Neural crest cell (in vitro differentiated cells): ENCODE measurements at regions not wholly inside any gene's neighbourhood (a gene's known extent, or its start where the extent isn't known, plus 50 kb on each side); places are given as distances from the start of the nearest gene placed in this dataset.
A peak's percentile ranks its signal among the peaks of the same experiment; 100 is the strongest.

ENCODE experiments used
- DNase-seq: peaks from one replicate; pipeline ENCODE4 v3.0.0; 2021; ENCODE audit warnings: low read depth, mixed read lengths, low spot score
- H3K27ac Mint-ChIP-seq: one replicate; pipeline ENCODE4 v1.8.0; 2021; ENCODE audit warnings: mild to moderate bottlenecking, mixed read lengths; ENCODE audit not compliant: unreplicated experiment
- H3K27me3 Mint-ChIP-seq: 2 replicates; pipeline ENCODE4 v1.8.0; 2021; ENCODE audit warnings: low read depth, mild to moderate bottlenecking, mixed read lengths
- H3K36me3 Mint-ChIP-seq: 2 replicates; pipeline ENCODE4 v1.8.0; 2021; ENCODE audit warnings: low read depth, mild to moderate bottlenecking, mixed read lengths
- H3K4me1 Mint-ChIP-seq: 2 replicates; pipeline ENCODE4 v1.8.0; 2021; ENCODE audit warnings: mixed read lengths
- H3K4me3 Mint-ChIP-seq: one replicate; pipeline ENCODE4 v1.8.0; 2021; ENCODE audit warnings: mild to moderate bottlenecking, mixed read lengths
- H3K9me3 Mint-ChIP-seq: 2 replicates; pipeline ENCODE4 v1.8.0; 2021; ENCODE audit warnings: mixed read lengths
- CTCF ChIP-seq: fragments of 200-600 bp; sonication (generic); conservative IDR thresholded peaks from 2 replicates; pipeline ENCODE4 v1.5.0; 2021; ENCODE audit warnings: antibody characterized with exemption, mild to moderate bottlenecking

DNA sequence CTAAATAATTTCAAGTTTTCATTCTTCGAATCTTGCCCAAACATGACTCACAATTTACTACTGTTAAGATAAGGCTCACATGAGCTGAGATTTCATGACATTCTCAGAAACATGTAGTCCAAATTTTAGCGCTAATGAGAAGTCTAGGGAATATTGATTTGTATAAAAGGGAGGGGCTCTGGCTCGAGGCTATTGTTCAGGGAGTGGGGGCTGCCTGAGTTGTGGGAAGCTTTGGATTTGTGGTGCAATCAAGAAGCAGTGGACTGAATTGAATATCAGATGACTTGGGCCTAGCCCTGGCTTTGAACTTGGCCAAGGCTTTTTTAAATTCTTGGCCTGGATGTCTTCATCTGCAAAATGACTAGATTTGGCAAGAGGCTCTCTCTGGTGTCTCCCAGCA, 674.9 kb upstream of the FANCL start:
- H3K4me3 Mint-ChIP-seq = no peak overlapping the region
- no peaks in the 10 kb centered on the region for H3K36me3 Mint-ChIP-seq
- TF ChIP-seq CTCF = no peak
- peaks cover 44% of the 10 kb centered on the region for H3K4me1 Mint-ChIP-seq
- H3K27ac Mint-ChIP-seq = no peak overlapping the region
- H3K27me3 Mint-ChIP-seq = no peaks in the 10 kb centered on the region
- no peak for DNase-seq
- no peaks in the 10 kb centered on the region for H3K9me3 Mint-ChIP-seq

- H3K4me1 Mint-ChIP-seq = peaks cover 44% of the 10 kb centered on the region
- no peaks in the 10 kb centered on the region for H3K36me3 Mint-ChIP-seq
- no peaks in the 10 kb centered on the region for H3K27me3 Mint-ChIP-seq
- H3K4me3 Mint-ChIP-seq = no peak overlapping the region
- DNase-seq = no peak
- no peaks in the 10 kb centered on the region for H3K9me3 Mint-ChIP-seq
- no peak overlapping the region for H3K27ac Mint-ChIP-seq
- no peak for TF ChIP-seq CTCF
Observed at GRCh38 chr2:58914733-58915505, 673.8 kb upstream of the FANCL start.

DNA sequence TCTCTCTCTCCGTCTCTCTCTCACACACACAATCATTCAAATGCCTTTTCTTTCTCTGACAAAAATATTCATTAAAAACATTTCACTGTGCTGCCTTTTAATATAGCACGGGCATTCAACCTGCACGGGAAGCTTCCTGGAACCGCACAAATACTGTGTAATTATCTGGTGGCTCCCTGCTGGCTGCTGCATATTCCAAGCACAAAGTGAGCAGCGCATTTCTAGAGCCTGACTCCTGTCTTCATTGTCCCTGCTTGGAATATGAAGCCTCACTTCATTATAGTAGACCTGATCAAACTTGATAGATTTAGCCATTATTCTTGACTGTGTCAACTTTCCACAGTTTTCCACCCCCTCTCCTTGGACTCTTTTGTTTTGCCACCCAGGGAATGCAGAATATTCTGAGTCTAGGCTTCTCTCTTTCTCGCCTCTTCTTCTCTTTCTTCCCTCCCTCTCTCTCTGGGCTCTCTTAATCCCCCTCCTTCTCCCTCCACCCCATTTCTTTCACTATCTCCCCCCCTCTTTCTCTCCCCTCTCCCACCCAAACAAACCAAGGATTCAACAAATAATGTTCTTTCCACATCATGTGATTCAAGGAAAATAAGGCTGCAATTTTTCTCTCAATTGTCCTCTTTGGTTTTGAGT, 672.1 kb upstream of the FANCL start:
- DNase-seq = no peak
- no peak for TF ChIP-seq CTCF
- Mint-ChIP-seq H3K4me1 (peaks cover 34% of the 10 kb centered on the region), H3K36me3 (no peaks in the 10 kb centered on the region), H3K4me3 (peak overlapping the region; percentile 7), H3K27me3 (no peaks in the 10 kb centered on the region), H3K9me3 (no peaks in the 10 kb centered on the region), H3K27ac (no peak overlapping the region)

GRCh38 chr2:58911877-58912276, 670.8 kb upstream of the FANCL start:
- H3K27ac Mint-ChIP-seq = no peak overlapping the region
- no peak overlapping the region for H3K4me3 Mint-ChIP-seq
- DNase-seq = no peak
- no peak for TF ChIP-seq CTCF
- H3K4me1 Mint-ChIP-seq = peaks cover 29% of the 10 kb centered on the region
- no peaks in the 10 kb centered on the region for H3K36me3 Mint-ChIP-seq
- H3K27me3 Mint-ChIP-seq = no peaks in the 10 kb centered on the region
- H3K9me3 Mint-ChIP-seq = no peaks in the 10 kb centered on the region

- DNase-seq = no peak
- Mint-ChIP-seq H3K4me3 (no peak overlapping the region), H3K27me3 (no peaks in the 10 kb centered on the region), H3K27ac (no peak overlapping the region), H3K36me3 (no peaks in the 10 kb centered on the region), H3K9me3 (no peaks in the 10 kb centered on the region), H3K4me1 (peaks cover 16% of the 10 kb centered on the region)
- no peak for TF ChIP-seq CTCF
Observed at GRCh38 chr2:58908501-58909154, 667.5 kb upstream of the FANCL start.
